GM18858 (cell line): ENCODE measurements at regions not wholly inside any gene's neighbourhood (a gene's known extent, or its start where the extent isn't known, plus 50 kb on each side); places are given as distances from the start of the nearest gene placed in this dataset.
A peak's percentile ranks its signal among the peaks of the same experiment; 100 is the strongest.
"Not testable (repeated sequence)": the region's sequence is repeated elsewhere in the genome, so short reads cannot be mapped to it uniquely, and the experiment has no call there.

ENCODE experiments used
- ATAC-seq: cut with Tn5 transposase; IDR thresholded peaks from one replicate; pipeline ENCODE4 v1.9.1; 2021; ENCODE audit not compliant: unreplicated experiment

DNA sequence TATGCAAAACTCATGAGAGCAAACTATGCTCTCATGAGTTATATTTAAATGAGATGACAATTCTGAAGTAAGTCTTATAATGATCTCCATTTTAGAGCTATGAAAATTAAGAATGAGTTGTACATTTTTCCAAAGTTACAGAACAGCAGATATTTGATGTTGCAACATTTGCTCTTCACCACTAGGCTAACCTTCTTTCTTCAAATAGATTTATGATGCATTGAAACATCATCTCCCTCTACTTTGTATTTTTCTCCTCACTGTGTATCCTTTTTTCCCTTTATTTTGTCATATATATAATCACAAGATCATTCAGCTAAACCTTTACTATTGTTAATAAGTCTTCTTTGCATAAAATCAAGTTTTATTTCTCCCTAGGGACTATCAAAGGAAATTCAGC, 497.7 kb upstream of the TYRP1 start:
- no peak for ATAC-seq

DNA sequence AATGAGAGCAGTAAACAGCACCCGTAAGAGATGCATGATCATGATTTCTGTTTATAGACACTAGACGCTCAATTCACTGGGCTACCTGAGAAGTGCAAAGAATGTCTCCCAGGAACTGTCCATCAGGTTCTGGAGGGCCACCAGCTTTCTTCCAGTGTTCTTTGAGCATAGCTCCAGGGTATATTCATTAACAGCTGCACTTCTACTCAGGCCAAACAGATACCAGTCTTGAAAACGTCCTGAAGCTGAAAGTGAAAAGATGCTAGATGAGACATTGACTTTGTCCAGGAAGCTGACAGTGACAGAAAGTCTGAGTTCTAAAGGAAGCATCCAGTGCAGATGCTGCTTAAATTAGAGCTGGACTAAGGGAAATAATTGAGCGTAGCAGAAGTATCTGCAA, 488.7 kb upstream of the TYRP1 start:
- no peak for ATAC-seq

GRCh38 chr9:12212860-12213259, 480.3 kb upstream of the TYRP1 start:
- no peak for ATAC-seq

DNA sequence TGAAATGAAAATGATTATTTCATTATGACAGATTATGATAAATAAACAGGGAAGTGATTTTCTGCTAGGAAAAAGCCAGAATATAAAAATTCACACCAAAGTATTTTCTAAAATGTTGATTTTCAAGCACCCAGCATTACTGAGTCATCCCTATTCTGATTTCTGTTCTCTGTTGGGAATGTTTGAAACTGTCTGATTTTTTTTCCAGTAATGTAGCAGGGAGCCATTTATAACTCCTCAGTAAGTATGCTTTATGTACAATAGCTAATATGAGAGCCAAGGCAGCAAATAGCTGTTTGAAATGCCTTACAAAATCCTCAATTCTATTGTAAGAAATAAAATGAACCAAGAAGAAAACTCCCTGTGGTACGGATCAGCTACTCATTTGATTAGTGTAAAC, 471.7 kb upstream of the TYRP1 start:
- ATAC-seq = no peak

- ATAC-seq = no peak
Observed at GRCh38 chr9:12224449-12224848, 468.7 kb upstream of the TYRP1 start.

DNA sequence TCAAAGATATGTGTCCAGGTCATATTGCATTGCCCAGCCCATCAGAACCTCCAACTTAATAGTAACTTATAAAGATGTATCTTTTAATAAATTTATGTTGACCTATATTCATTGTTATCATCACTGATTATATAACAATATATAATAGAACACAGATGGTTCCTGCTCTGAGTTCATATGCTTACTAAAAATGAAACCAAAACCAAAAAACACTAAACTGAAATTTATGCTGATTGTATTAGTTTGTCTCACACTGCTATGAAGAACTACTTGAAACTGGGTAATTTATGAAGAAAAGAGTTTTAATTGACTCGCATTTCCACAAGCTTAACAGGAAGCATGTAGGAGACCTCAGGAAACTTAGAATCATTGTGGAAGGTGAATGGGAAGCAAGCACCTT, 462.5 kb upstream of the TYRP1 start:
- peak; percentile 78 for ATAC-seq

DNA sequence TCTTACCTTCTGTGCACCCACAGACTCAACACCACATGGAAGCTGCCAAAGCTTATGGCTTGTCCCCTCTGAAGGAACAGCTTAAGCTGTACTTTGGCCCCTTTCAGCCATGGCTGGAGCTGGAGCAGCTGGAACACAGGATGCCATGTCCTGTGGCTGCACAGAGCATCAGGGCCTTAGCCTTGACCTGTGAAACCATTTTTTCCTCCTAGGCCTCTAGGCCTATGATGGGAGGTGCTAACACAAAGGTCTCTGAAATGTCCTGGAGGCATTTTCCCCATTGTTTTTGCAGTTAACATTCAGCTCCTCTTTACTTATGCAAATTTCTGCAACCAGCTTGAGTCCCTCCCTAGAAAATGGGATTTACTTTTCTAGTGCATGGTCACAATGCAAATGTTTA, 461.4 kb upstream of the TYRP1 start:
- ATAC-seq = no peak

DNA sequence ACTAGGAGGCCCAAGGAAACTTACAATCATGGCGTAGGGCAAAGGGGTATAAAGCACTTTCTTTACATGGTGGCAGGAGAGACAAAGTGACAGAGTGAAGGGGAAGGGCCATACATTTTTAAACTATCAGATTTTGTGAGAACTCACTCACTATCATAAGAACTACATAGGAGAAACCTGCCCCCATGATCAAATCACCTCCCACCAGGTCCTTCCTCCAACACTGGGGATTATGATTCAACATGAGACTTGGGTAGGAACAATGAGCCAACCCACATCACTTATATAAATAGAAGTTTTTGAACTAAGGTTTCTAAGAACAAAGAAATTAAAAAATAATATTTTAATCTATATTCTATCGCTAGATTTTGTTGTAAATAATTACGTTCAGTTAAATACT, 460.3 kb upstream of the TYRP1 start:
- no peak for ATAC-seq

- ATAC-seq = no peak
Observed at GRCh38 chr9:12253941-12254340, 439.2 kb upstream of the TYRP1 start.

GRCh38 chr9:12266758-12267157, 426.4 kb upstream of the TYRP1 start:
- no peak for ATAC-seq

DNA sequence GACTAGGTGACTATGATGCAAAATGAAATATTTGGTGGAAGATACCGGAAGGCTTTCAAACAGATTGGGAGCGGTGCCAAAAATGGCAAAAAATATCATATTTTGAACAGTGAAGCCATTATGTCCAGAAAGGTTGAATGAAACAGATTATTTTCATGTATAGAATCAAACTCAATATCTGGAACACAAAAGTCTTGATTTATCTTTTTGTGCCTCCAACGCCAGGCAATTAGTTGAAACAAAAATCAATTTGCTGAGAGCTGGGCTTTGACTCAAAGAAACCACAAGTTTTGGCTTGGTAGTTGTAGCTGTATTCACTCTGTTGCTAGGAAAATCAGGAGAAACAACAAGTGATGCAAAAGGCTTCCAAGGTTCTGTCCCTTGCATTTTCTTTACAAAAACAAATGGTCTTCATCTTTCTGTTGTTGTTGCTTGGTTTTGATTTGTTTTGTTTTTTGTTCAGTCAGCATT, 421.7 kb upstream of the TYRP1 start:
- ATAC-seq = no peak

GRCh38 chr9:12272471-12273120, 420.6 kb upstream of the TYRP1 start:
- ATAC-seq = no peak

DNA sequence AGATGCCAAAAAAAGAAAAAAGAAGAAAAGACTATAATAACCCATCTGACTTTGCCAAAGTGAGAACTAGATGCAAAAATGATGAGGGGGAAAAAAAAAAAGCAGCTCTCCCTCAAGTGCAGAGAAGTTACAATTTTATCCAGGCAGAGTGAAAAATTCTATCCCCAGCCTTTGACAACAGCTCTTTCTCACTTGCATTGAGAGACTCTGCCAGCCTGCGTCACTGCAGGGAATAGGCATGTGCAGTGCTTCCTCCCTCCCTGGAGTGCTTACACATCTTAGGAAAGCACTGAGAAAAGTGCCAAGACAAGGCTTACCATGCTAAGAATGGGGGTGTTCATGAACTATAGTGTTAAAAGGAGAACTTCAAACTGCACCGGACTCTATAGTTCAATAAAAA, 418.6 kb upstream of the TYRP1 start:
- ATAC-seq = no peak

- ATAC-seq = no peak
Observed at GRCh38 chr9:12276505-12276904, 416.7 kb upstream of the TYRP1 start.

DNA sequence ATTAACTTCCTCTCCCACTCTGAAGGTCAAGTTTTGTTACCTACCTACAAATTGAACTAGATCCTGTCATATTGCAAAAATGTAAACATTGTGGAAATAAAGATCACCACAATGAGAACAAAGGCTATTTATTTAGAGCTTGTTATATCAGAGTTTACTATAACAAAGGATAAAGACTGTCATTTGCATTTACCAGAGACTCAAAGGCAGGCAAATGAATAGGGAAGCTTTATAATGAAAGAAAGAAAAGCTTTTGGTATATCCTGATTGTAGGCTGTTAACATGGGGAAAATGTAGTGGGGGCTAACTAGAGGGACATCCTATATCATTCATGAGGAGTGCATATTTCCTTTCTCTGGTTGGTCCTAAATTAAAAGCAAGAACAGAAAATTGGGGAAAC, 403.5 kb upstream of the TYRP1 start:
- no peak for ATAC-seq

DNA sequence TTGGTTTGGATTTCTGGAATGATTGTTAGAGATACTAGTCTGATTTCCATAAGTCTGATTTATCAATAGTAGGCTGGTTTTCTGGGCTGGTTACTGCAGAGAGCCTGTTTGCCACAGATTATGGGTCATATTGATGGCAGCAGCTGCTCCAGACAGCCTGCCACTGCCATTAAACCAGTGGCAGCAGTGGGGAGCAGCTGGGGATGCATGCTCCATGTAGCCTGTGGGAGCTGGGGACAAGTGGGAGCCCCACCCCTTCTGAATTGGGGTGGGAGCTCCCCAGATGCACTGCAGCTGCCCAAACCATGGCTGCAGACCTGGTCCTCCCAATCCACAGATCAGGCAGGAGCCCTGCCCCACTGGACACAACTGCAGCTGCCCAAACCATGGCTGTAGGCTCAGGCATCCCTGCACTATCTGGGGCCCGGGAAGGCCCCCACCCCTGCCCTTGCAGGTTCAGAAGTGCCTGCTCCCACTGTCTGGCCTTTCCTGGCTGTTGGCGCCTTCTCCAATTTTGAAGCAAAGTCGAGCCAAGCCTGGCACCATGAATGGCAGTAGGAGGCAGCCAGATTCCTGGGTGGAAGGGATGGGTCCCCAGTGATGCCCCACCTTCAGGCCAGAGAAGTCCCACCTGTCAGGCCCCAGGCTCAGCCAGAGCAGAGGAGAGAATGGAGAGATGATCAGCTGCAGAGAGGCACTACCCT, 402.9 kb upstream of the TYRP1 start:
- ATAC-seq = no peak

DNA sequence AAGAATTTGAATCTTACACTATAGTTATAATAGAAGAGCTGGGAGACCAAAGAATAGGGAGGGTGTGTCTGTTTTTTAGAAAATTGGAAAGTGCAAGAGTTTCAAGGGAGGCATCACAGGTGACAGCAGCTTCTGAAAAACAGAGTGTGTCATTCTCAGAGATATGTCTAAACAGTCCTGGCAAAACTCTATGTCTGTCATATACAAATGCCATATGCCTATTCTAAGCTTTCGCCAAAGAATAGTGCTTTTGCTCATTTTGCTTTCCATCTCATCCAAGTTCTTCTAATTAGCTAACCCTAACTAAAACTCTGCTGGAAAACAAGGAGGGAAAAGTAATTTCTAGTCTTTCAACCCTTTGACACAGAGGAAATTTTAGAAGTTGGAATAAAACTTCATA, 388.0 kb upstream of the TYRP1 start:
- ATAC-seq = no peak

DNA sequence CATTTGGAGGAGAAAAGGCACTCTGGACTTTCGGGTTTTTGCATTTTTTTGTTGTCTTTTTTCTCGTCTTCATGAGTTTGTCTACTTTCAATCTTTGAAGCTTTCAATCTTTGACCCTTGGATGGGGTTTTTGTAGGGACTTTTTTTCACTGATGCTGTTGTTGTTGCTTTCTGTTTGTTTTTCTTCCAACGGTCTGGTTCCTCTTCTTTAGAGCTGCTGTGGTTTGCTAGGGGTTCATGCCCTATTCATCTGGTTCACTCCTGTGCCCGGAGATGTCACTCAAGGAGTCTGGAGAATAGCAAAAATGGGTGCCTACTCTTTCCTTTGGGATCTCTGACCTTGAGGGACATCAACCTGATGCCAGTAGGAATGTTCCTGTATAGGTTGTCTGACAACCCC, 378.6 kb upstream of the TYRP1 start:
- ATAC-seq = no peak

DNA sequence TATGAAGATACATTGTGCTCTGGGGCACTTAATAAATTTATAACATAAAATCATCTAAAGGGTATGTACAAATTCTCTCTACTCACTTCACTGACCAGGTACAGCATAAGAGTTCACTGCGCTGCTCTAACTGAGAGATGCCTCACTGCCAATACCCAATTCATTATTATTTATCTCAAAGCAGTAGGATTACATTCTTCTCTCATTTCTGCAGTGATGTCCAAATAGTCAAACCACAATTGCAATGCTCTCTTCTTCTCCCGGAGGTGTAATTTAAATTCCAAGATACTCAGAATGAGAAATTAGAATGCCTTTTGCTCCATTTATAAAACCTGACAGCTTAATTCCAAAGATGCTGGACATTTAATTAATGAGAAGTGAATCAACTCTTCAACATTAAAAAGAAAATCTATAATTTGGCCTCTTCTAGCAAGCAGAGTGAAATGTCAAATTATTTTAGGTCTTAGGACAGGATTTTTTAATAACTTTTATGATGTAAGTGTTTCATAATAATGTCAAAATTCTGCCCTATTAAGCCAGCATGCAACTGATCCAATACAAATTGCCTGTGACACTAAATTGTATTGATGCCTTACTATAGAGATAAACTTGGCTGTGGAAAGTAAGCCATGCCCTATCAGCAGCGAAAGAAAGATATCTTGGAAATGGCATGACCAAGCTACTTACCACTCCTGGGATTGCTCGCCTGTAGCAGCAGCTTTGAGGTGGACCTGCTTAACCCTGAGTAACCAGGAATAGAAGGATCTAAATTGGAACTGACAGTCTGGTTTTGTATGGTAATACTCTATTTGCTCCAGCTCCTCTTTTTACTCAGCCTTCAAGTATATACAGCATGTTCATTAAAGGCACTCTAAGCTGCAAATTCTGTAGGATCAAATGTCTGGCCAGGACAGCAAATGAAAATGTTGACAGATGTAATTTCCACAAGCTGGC, 374.2 kb upstream of the TYRP1 start:
- no peak for ATAC-seq

DNA sequence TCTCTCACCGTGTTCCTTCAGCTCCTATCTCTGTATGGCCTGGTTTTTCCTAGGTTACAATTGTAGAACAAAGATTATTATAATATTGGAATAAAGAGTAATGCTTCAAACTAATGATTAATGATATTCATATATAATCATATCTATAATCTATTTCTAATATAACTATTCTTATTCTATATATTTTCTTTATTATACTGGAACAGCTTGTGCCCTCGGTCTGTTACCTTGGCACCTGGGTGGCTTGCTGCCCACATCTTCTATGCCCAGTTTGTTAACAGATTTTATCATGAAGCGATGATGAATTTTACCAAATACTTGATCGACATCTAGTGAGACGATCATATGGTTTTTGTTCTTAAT, 363.6 kb upstream of the TYRP1 start:
- ATAC-seq = no peak

DNA sequence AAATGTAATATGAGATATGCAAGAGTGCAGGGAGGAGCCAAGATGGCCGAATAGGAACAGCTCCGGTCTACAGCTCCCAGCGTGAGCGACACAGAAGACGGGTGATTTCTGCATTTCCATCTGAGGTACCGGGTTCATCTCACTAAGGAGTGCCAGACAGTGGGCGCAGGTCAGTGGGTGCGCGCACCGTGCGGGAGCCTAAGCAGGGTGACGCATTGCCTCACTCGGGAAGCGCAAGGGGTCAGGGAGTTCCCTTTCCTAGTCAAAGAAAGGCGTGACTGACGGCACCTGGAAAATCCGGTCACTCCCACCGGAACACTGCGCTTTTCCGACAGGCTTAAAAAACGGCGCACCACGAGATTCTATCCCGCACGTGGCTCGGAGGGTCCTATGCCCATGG, 359.2 kb upstream of the TYRP1 start:
- ATAC-seq = not testable (repeated sequence)

GRCh38 chr9:12350775-12351174, 342.4 kb upstream of the TYRP1 start:
- no peak for ATAC-seq
